WTC11 (cell line): ENCODE measurements at regions not wholly inside any gene's neighbourhood (a gene's known extent, or its start where the extent isn't known, plus 50 kb on each side); places are given as distances from the start of the nearest gene placed in this dataset.

ENCODE experiments used
- ATAC-seq: fragments of 200-7000 bp; cut with Tn5 transposase; 2 replicates; pipeline ENCODE4 v1.10.0; 2021; ENCODE audit warnings: mild to moderate bottlenecking, moderate library complexity
- CTCF ChIA-PET: fragments of 300-600 bp; sonication (Branson Sonifier 250); formaldehyde crosslinking; loops from one replicate; lab custom pipeline; 2021; ENCODE audit warnings: antibody characterized with exemption; lab: Charles Lee
- POLR2A ChIA-PET: fragments of 350-600 bp; sonication (Branson Sonifier 250); formaldehyde crosslinking; loops from one replicate; lab custom pipeline; 2021; ENCODE audit warnings: antibody characterized with exemption; lab: Charles Lee
- DNase-seq: peaks from one replicate; pipeline ENCODE4 v3.0.0; 2021; ENCODE audit warnings: low spot score
- H3K27ac Mint-ChIP-seq: 2 replicates; pipeline ENCODE4 v1.8.0; 2021; ENCODE audit warnings: mixed read lengths
- H3K27me3 Mint-ChIP-seq: 2 replicates; pipeline ENCODE4 v1.8.0; 2021; ENCODE audit warnings: low read depth, mild to moderate bottlenecking, moderate library complexity, mixed read lengths
- H3K36me3 Mint-ChIP-seq: 2 replicates; pipeline ENCODE4 v1.8.0; 2021; ENCODE audit warnings: mixed read lengths
- H3K4me1 Mint-ChIP-seq: 2 replicates; pipeline ENCODE4 v1.8.0; 2022; ENCODE audit warnings: mixed read lengths
- H3K4me3 Mint-ChIP-seq: 2 replicates; pipeline ENCODE4 v1.8.0; 2021; ENCODE audit warnings: mild to moderate bottlenecking, moderate library complexity, mixed read lengths
- H3K9me3 Mint-ChIP-seq: 2 replicates; pipeline ENCODE4 v1.8.0; 2021; ENCODE audit warnings: mixed read lengths
- FOXJ3 ChIP-seq: sonication (generic); formaldehyde crosslinking; IDR thresholded peaks from 2 replicates; pipeline ENCODE4 v1.9.0; 2021; ENCODE audit warnings: missing genetic modification reagents, mild to moderate bottlenecking, borderline replicate concordance
- GABPB1 ChIP-seq: sonication (generic); formaldehyde crosslinking; IDR thresholded peaks from 2 replicates; pipeline ENCODE4 v1.8.1; 2023; ENCODE audit warnings: mild to moderate bottlenecking, missing genetic modification reagents
- GTF2I ChIP-seq: fragments of 250-450 bp; sonication (Bioruptor Pico); conservative IDR thresholded peaks from 2 replicates; pipeline ENCODE4 v1.4.0; 2021; ENCODE audit warnings: mild to moderate bottlenecking
- HMGA2 ChIP-seq: fragments of 250-450 bp; sonication (Bioruptor Pico); IDR thresholded peaks from 2 replicates; pipeline ENCODE4 v1.4.0; 2021; ENCODE audit warnings: mild to moderate bottlenecking, moderate library complexity
- IRF2 ChIP-seq: sonication (generic); formaldehyde crosslinking; IDR thresholded peaks from 2 replicates; pipeline ENCODE4 v1.8.0; 2022; ENCODE audit warnings: low read depth, missing genetic modification reagents, borderline replicate concordance
- JAZF1 ChIP-seq: fragments of 250-450 bp; sonication (Bioruptor Pico); IDR thresholded peaks from 2 replicates; pipeline ENCODE4 v1.9.0; 2021; ENCODE audit warnings: moderate library complexity, mild to moderate bottlenecking, inconsistent platforms
- MXD4 ChIP-seq: fragments of 250-450 bp; sonication (Bioruptor Pico); IDR thresholded peaks from 2 replicates; pipeline ENCODE4 v1.8.0; 2021; ENCODE audit warnings: mild to moderate bottlenecking, moderate library complexity, borderline replicate concordance
- MYBL2 ChIP-seq: sonication (generic); formaldehyde crosslinking; IDR thresholded peaks from 2 replicates; pipeline ENCODE4 v1.8.1; 2023; ENCODE audit warnings: mild to moderate bottlenecking, moderate library complexity, missing genetic modification reagents
- NFATC4 ChIP-seq: fragments of 250-450 bp; sonication (Bioruptor Pico); IDR thresholded peaks from 2 replicates; pipeline ENCODE4 v1.9.0; 2021; ENCODE audit warnings: mild to moderate bottlenecking
- NFYB ChIP-seq: sonication (generic); formaldehyde crosslinking; conservative IDR thresholded peaks from 2 replicates; pipeline ENCODE4 v1.8.0; 2022; ENCODE audit warnings: low read depth, missing genetic modification reagents
- NR1H2 ChIP-seq: sonication (generic); formaldehyde crosslinking; IDR thresholded peaks from 2 replicates; pipeline ENCODE4 v1.9.0; 2021; ENCODE audit warnings: mild to moderate bottlenecking, moderate library complexity, missing genetic modification reagents
- NR2C2 ChIP-seq: sonication (generic); formaldehyde crosslinking; IDR thresholded peaks from 2 replicates; pipeline ENCODE4 v1.8.0; 2022; ENCODE audit warnings: mild to moderate bottlenecking, missing genetic modification reagents
- PRRX2 ChIP-seq: fragments of 250-450 bp; sonication (Bioruptor Pico); IDR thresholded peaks from 2 replicates; pipeline ENCODE4 v1.8.0; 2021; ENCODE audit warnings: mild to moderate bottlenecking
- TCF7 ChIP-seq: sonication (generic); formaldehyde crosslinking; IDR thresholded peaks from 2 replicates; pipeline ENCODE4 v1.8.0; 2022; ENCODE audit warnings: mild to moderate bottlenecking, low read depth, missing genetic modification reagents, moderate library complexity
- ZNF232 ChIP-seq: sonication (generic); formaldehyde crosslinking; IDR thresholded peaks from 2 replicates; pipeline ENCODE4 v1.8.0; 2022; ENCODE audit warnings: mild to moderate bottlenecking, missing genetic modification reagents
- TF ChIP-seq, protein P1 (sequence below): sonication (generic); formaldehyde crosslinking; IDR thresholded peaks from 2 replicates; pipeline ENCODE4 v1.8.1; 2022; ENCODE audit warnings: low read depth, missing genetic modification reagents, borderline replicate concordance
- TF ChIP-seq, protein P2 (sequence below): sonication (generic); formaldehyde crosslinking; IDR thresholded peaks from 2 replicates; pipeline ENCODE4 v1.8.1; 2023; ENCODE audit warnings: mild to moderate bottlenecking, missing genetic modification reagents
- TF ChIP-seq, protein P3 (sequence below): sonication (generic); formaldehyde crosslinking; IDR thresholded peaks from 2 replicates; pipeline ENCODE4 v1.8.1; 2022; ENCODE audit warnings: mild to moderate bottlenecking, missing genetic modification reagents, moderate library complexity, borderline replicate concordance
- TF ChIP-seq, protein P4 (sequence below): sonication (generic); formaldehyde crosslinking; conservative IDR thresholded peaks from 2 replicates; pipeline ENCODE4 v1.8.1; 2023; ENCODE audit warnings: mild to moderate bottlenecking, low read depth, missing genetic modification reagents, moderate library complexity
- TF ChIP-seq, protein P5 (sequence below): sonication (generic); formaldehyde crosslinking; IDR thresholded peaks from 2 replicates; pipeline ENCODE4 v1.8.1; 2023; ENCODE audit warnings: mild to moderate bottlenecking, moderate library complexity, missing genetic modification reagents

DNA sequence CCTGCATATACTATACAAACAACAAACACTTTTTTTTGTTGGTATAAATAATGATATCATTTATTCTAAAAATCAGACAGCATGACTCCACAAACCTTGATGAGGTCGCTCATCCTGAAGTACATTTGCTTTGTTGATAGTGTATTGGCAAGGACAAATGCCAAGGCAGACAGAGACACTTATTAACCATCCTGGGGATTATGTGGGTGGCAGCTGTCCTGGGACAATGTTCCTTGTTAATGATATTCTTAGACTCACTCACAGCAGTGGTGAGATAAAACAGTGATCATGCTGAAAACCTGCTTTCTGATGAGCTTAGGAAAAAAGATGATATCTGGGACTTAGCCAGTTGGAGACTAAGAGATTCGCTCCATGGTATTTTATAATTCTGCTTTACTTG is 85.4 kb upstream of the OGFRL1 start:
- H3K4me1 Mint-ChIP-seq, result peaks cover 3% of the 10 kb centered on the region; the same call in 1 of the 2 replicates
- H3K27ac Mint-ChIP-seq, result no peak overlapping the region
- H3K36me3 Mint-ChIP-seq, result peaks cover 5% of the 10 kb centered on the region
- H3K9me3 Mint-ChIP-seq, result peaks cover 8% of the 10 kb centered on the region
- TF ChIP-seq ZNF232 (CRISPR knock-in tag), result no peak
- DNase-seq (no peak), ATAC-seq (no peak)
- no peak overlapping the region for H3K4me3 Mint-ChIP-seq
- no peaks in the 10 kb centered on the region for H3K27me3 Mint-ChIP-seq
- ChIA-PET POLR2A (no interaction called here), CTCF (no interaction called here)

DNA sequence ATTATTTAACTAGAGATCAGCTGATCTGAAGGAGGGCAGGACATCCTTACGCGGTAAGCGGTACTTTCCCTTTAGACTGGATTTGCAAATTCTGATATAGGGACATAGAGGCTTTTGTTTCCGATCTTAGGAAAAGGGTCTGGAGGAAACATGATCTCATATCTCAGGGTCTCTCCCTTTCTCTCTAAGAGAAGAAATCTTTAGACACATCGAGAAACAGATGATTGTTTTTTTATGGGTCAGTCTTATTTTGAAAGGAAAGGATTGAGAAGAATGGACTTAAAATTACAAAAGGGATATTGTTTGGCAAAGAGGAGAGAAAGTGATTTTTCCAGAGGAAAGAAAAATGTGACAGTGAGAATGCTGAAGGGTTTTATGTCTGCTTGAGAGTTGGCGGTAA is 83.9 kb upstream of the OGFRL1 start:
- H3K4me1 Mint-ChIP-seq, result peaks cover 3% of the 10 kb centered on the region; the same call in 1 of the 2 replicates
- CTCF ChIA-PET, result no interaction called here

DNA sequence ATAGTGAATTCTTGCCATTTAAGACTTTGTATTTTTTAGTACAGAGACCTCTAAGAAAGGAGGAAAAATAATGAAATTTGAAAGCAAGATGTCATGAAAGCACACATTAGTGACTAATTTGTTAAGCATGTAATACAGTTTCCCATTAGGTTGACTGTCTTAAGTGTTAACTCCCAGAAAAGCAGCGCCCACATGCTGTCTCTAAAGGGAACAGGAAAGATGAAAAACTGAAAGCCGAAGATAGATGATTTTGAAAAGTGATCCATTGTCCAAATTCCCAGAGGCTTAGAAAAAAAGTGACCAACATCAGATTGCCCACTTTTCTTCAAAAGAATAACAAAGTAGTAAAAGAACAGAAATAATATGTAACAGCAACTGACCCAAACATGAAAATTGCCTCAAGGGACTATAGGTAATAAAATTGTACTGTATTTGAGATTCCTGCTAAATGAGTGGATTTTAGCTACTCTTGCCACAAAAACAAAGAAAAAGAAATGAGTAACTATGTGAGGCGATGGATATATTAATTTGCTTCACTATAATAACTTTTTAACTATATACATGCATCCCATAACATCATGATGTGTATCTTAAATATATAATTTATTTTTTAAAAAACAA is 83.2 kb upstream of the OGFRL1 start:
- peaks cover 8% of the 10 kb centered on the region for H3K9me3 Mint-ChIP-seq
- no peak overlapping the region for H3K4me3 Mint-ChIP-seq
- TF ChIP-seq MXD4 (CRISPR knock-in tag) (no peak), PRRX2 (CRISPR knock-in tag) (no peak), NR1H2 (CRISPR knock-in tag) (no peak), NR2C2 (CRISPR knock-in tag) (no peak), GABPB1 (CRISPR knock-in tag) (no peak)
- TF ChIP-seq, protein P1, sequence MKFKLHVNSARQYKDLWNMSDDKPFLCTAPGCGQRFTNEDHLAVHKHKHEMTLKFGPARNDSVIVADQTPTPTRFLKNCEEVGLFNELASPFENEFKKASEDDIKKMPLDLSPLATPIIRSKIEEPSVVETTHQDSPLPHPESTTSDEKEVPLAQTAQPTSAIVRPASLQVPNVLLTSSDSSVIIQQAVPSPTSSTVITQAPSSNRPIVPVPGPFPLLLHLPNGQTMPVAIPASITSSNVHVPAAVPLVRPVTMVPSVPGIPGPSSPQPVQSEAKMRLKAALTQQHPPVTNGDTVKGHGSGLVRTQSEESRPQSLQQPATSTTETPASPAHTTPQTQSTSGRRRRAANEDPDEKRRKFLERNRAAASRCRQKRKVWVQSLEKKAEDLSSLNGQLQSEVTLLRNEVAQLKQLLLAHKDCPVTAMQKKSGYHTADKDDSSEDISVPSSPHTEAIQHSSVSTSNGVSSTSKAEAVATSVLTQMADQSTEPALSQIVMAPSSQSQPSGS (CRISPR knock-in tag), result no peak
- DNase-seq (no peak), ATAC-seq (no peak)
- no peak overlapping the region for H3K27ac Mint-ChIP-seq
- ChIA-PET POLR2A (no interaction called here), CTCF (no interaction called here)
- H3K27me3 Mint-ChIP-seq, result no peaks in the 10 kb centered on the region
- peaks cover 3% of the 10 kb centered on the region; the same call in 1 of the 2 replicates for H3K4me1 Mint-ChIP-seq
- H3K36me3 Mint-ChIP-seq, result peaks cover 5% of the 10 kb centered on the region

More for the DNA sequence above, 83.9 kb upstream of the OGFRL1 start:
- Mint-ChIP-seq H3K4me3 (no peak overlapping the region), H3K9me3 (peaks cover 8% of the 10 kb centered on the region), H3K27ac (no peak overlapping the region), H3K27me3 (no peaks in the 10 kb centered on the region), H3K36me3 (peaks cover 5% of the 10 kb centered on the region)
- ATAC-seq (no peak), DNase-seq (no peak)
- TF ChIP-seq TCF7 (CRISPR knock-in tag) (no peak), MYBL2 (no peak)
- POLR2A ChIA-PET, result no interaction called here

DNA sequence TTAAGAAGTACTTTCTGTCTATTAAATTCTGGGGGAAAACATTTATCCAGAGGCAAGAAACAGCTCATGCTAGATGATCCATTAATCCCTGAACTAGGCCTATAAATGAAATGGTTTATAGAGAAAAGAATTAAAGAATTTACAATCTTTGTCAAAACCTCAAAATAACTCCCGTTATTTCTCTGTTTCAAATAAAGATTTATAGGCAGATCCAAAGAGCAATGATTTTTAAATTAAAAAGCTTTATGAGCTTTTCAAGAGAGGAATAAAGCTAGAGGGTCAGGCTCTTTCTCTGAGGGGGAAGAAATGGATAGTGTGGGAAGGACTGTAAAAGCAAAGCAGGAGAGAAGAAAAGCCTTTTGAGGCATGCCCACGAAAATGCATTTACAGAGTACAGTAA is 82.5 kb upstream of the OGFRL1 start:
- Mint-ChIP-seq H3K4me3 (no peak overlapping the region), H3K27ac (no peak overlapping the region), H3K36me3 (no peaks in the 10 kb centered on the region), H3K27me3 (no peaks in the 10 kb centered on the region)
- ChIA-PET POLR2A (no interaction called here), CTCF (no interaction called here)
- ATAC-seq (no peak), DNase-seq (no peak)
- TF ChIP-seq, protein P2, sequence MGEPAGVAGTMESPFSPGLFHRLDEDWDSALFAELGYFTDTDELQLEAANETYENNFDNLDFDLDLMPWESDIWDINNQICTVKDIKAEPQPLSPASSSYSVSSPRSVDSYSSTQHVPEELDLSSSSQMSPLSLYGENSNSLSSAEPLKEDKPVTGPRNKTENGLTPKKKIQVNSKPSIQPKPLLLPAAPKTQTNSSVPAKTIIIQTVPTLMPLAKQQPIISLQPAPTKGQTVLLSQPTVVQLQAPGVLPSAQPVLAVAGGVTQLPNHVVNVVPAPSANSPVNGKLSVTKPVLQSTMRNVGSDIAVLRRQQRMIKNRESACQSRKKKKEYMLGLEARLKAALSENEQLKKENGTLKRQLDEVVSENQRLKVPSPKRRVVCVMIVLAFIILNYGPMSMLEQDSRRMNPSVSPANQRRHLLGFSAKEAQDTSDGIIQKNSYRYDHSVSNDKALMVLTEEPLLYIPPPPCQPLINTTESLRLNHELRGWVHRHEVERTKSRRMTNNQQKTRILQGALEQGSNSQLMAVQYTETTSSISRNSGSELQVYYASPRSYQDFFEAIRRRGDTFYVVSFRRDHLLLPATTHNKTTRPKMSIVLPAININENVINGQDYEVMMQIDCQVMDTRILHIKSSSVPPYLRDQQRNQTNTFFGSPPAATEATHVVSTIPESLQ (CRISPR knock-in tag), result no peak
- TF ChIP-seq, protein P3, sequence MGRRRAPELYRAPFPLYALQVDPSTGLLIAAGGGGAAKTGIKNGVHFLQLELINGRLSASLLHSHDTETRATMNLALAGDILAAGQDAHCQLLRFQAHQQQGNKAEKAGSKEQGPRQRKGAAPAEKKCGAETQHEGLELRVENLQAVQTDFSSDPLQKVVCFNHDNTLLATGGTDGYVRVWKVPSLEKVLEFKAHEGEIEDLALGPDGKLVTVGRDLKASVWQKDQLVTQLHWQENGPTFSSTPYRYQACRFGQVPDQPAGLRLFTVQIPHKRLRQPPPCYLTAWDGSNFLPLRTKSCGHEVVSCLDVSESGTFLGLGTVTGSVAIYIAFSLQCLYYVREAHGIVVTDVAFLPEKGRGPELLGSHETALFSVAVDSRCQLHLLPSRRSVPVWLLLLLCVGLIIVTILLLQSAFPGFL (CRISPR knock-in tag), result no peak
- no peak for TF ChIP-seq JAZF1 (CRISPR knock-in tag)
- no peak for TF ChIP-seq PRRX2 (CRISPR knock-in tag)
- TF ChIP-seq GTF2I (CRISPR knock-in tag), result no peak
- no peak for TF ChIP-seq FOXJ3 (CRISPR knock-in tag)
- TF ChIP-seq IRF2 (CRISPR knock-in tag), result no peak
- no peak for TF ChIP-seq NFYB (CRISPR knock-in tag)
- TF ChIP-seq, protein P4, sequence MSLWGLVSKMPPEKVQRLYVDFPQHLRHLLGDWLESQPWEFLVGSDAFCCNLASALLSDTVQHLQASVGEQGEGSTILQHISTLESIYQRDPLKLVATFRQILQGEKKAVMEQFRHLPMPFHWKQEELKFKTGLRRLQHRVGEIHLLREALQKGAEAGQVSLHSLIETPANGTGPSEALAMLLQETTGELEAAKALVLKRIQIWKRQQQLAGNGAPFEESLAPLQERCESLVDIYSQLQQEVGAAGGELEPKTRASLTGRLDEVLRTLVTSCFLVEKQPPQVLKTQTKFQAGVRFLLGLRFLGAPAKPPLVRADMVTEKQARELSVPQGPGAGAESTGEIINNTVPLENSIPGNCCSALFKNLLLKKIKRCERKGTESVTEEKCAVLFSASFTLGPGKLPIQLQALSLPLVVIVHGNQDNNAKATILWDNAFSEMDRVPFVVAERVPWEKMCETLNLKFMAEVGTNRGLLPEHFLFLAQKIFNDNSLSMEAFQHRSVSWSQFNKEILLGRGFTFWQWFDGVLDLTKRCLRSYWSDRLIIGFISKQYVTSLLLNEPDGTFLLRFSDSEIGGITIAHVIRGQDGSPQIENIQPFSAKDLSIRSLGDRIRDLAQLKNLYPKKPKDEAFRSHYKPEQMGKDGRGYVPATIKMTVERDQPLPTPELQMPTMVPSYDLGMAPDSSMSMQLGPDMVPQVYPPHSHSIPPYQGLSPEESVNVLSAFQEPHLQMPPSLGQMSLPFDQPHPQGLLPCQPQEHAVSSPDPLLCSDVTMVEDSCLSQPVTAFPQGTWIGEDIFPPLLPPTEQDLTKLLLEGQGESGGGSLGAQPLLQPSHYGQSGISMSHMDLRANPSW (CRISPR knock-in tag), result no peak
- TF ChIP-seq NFATC4 (CRISPR knock-in tag), result no peak
- TF ChIP-seq, protein P5, sequence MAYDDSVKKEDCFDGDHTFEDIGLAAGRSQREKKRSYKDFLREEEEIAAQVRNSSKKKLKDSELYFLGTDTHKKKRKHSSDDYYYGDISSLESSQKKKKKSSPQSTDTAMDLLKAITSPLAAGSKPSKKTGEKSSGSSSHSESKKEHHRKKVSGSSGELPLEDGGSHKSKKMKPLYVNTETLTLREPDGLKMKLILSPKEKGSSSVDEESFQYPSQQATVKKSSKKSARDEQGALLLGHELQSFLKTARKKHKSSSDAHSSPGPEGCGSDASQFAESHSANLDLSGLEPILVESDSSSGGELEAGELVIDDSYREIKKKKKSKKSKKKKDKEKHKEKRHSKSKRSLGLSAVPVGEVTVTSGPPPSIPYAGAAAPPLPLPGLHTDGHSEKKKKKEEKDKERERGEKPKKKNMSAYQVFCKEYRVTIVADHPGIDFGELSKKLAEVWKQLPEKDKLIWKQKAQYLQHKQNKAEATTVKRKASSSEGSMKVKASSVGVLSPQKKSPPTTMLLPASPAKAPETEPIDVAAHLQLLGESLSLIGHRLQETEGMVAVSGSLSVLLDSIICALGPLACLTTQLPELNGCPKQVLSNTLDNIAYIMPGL (CRISPR knock-in tag), result no peak
- TF ChIP-seq HMGA2 (CRISPR knock-in tag), result no peak
- TF ChIP-seq, all 79 proteins: peak for 0
- Mint-ChIP-seq H3K4me1 (peaks cover 3% of the 10 kb centered on the region; the same call in 1 of the 2 replicates), H3K9me3 (peaks cover 2% of the 10 kb centered on the region; the same call in 1 of the 2 replicates)
